A673 (cell line): ENCODE measurements at regions not wholly inside any gene's neighbourhood (a gene's known extent, or its start where the extent isn't known, plus 50 kb on each side); places are given as distances from the start of the nearest gene placed in this dataset.

Source experiments
- BruUV-seq: library from RNA; stranded (reverse); fragments of 400-500 nt; replicated peaks from 2 replicates; lab custom pipeline; 2021; lab: Mats Ljungman, UMichigan
- CTCF ChIA-PET: fragments of 300-600 bp; sonication (Branson Sonifier 250); formaldehyde crosslinking; loops from one replicate; lab custom pipeline; 2022; ENCODE audit warnings: antibody characterized with exemption; lab: Charles Lee
- POLR2A ChIA-PET: fragments of 300-600 bp; sonication (Branson Sonifier 250); formaldehyde crosslinking; loops from one replicate; lab custom pipeline; 2022; ENCODE audit warnings: antibody characterized with exemption; ENCODE audit not compliant: low non-redundant PET; lab: Charles Lee
- DNase-seq: peaks from one replicate; pipeline ENCODE4 v3.0.0-alpha.2; 2015; ENCODE audit warnings: low spot score
- H3K27ac ChIP-seq: fragments of 200-600 bp; sonication (generic); 2 replicates; pipeline ENCODE4 v1.5.1; 2016; ENCODE audit warnings: mixed run types, low read depth, mild to moderate bottlenecking, mixed read lengths, antibody characterized with exemption, low read length; ENCODE audit not compliant: poor library complexity, severe bottlenecking
- H3K27me3 ChIP-seq: fragments of 200-600 bp; sonication (generic); replicated peaks from 2 replicates; pipeline ENCODE4 v1.6.1; 2017; ENCODE audit warnings: mixed run types, low read depth, mild to moderate bottlenecking, mixed read lengths, antibody characterized with exemption, low read length; ENCODE audit not compliant: insufficient read depth, poor library complexity
- H3K36me3 ChIP-seq: fragments of 200-600 bp; sonication (generic); 2 replicates; pipeline ENCODE4 v1.6.1; 2016; ENCODE audit warnings: mixed run types, mild to moderate bottlenecking, mixed read lengths, antibody characterized with exemption, low read length; ENCODE audit not compliant: insufficient read depth, poor library complexity, severe bottlenecking
- H3K4me1 ChIP-seq: fragments of 200-600 bp; sonication (generic); 2 replicates; pipeline ENCODE4 v1.6.1; 2017; ENCODE audit warnings: mixed run types, mild to moderate bottlenecking, mixed read lengths, antibody characterized with exemption, low read length; ENCODE audit not compliant: insufficient read depth, poor library complexity, severe bottlenecking
- H3K4me3 ChIP-seq: fragments of 200-600 bp; sonication (generic); 2 replicates; pipeline ENCODE4 v1.5.1; 2016; ENCODE audit warnings: low read depth, mixed run types, mild to moderate bottlenecking, mixed read lengths, low read length; ENCODE audit not compliant: poor library complexity, severe bottlenecking
- H3K9me3 ChIP-seq: fragments of 200-600 bp; sonication (generic); 2 replicates; pipeline ENCODE4 v1.6.1; 2016; ENCODE audit warnings: mixed run types, low read depth, mild to moderate bottlenecking, mixed read lengths, antibody characterized with exemption, low read length; ENCODE audit not compliant: poor library complexity, severe bottlenecking
- CTCF ChIP-seq: fragments of 300-800, 200-600 bp; sonication (generic); conservative IDR thresholded peaks from 2 replicates; pipeline ENCODE4 v1.5.1; 2017; ENCODE audit warnings: low read depth, mild to moderate bottlenecking, antibody characterized with exemption, low read length, moderate library complexity, mixed read lengths
- EZH2 ChIP-seq: fragments of 200-600 bp; sonication (generic); IDR thresholded peaks from 2 replicates; pipeline ENCODE4 v1.6.1; 2017; ENCODE audit warnings: borderline replicate concordance, low read depth, mild to moderate bottlenecking, mixed read lengths, antibody characterized with exemption, low read length; ENCODE audit not compliant: poor library complexity, severe bottlenecking
- intact Hi-C: fragments of 100-400 bp; cut with micrococcal nuclease; formaldehyde crosslinking; loops from one replicate; pipeline ENCODE4 v1.10.0; 2022; ENCODE audit not compliant: unreplicated experiment

GRCh38 chr12:71036526-71036925 is 116.0 kb upstream of the PTPRR start:
- intact Hi-C loops, result no loop called here
- BruUV-seq, result no TSS peak
- POLR2A ChIA-PET, result no interaction called here
- Histone ChIP-seq H3K4me1 (no peaks in the 10 kb centered on the region), H3K27ac (no peak overlapping the region), H3K27me3 (no peaks in the 10 kb centered on the region), H3K4me3 (no peak overlapping the region), H3K36me3 (no peaks in the 10 kb centered on the region), H3K9me3 (no peaks in the 10 kb centered on the region)
- no peak for TF ChIP-seq CTCF
- CTCF ChIA-PET, result no interaction called here
- no peak for DNase-seq

GRCh38 chr12:71032933-71033332 is 112.4 kb upstream of the PTPRR start:
- CTCF ChIA-PET, result no interaction called here

DNA sequence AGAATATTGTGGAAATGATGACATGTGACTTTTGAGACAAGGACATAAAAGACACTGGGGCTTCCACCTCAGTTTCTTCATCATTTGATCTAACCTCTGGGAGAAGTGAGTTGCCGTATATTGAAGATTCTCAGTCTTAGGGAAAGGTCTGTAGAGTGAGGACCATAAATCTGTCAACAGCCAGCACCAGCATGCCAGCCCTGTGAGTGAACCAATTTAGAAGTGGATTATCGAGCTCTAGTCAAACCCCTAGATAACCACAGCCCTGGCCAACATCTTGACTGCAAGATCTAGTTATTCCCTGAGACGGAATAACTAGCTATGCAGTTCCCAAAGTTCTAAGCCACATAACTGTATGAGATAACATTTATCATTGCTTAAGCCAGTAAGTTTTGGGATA is 108.8 kb upstream of the PTPRR start:
- POLR2A ChIA-PET, result interaction anchor here (0.6 kb wide), 1 partner anchor 9 kb away, joined by 4 read pairs; no protein-coding TSS in a partner anchor
- CTCF ChIA-PET, result no interaction called here
- no peak for DNase-seq
- Histone ChIP-seq H3K27ac (no peak overlapping the region), H3K4me1 (peaks cover 8% of the 10 kb centered on the region), H3K36me3 (no peaks in the 10 kb centered on the region), H3K27me3 (no peaks in the 10 kb centered on the region), H3K4me3 (no peak overlapping the region), H3K9me3 (no peaks in the 10 kb centered on the region)
- intact Hi-C loops, result no loop called here
- TF ChIP-seq EZH2 (no peak), CTCF (no peak)
- BruUV-seq, result no TSS peak

More at GRCh38 chr12:71032933-71033332, 112.4 kb upstream of the PTPRR start:
- peaks cover 8% of the 10 kb centered on the region for H3K4me1 ChIP-seq
- no peak overlapping the region for H3K4me3 ChIP-seq
- H3K36me3 ChIP-seq, result no peaks in the 10 kb centered on the region
- POLR2A ChIA-PET, result interaction anchor here (0.6 kb wide), 1 partner anchor 352 kb away, joined by 3 read pairs; no protein-coding TSS in a partner anchor
- no peak for TF ChIP-seq EZH2
- TF ChIP-seq CTCF, result no peak
- H3K27ac ChIP-seq, result no peak overlapping the region
- intact Hi-C loops, result no loop called here
- no peak for DNase-seq
- no peaks in the 10 kb centered on the region for H3K27me3 ChIP-seq
- BruUV-seq, result no TSS peak
- no peaks in the 10 kb centered on the region for H3K9me3 ChIP-seq
